ENCODE measurements at regions not wholly inside any gene's neighbourhood (a gene's known extent, or its start where the extent isn't known, plus 50 kb on each side); places are given as distances from the start of the nearest gene placed in this dataset.

- Histone ChIP-seq H3K27me3 (ENCODE audit: insufficient read depth in 3 of 3, low read length in 2 of 3) (no peaks in the 10 kb centered on the region), H3K4me3 (peak overlapping the region; percentile 61), H3K36me3 (ENCODE audit: insufficient read depth in 1 of 2, low read depth in 1 of 2) (no peaks in the 10 kb centered on the region), H3K27ac (peak overlapping the region; percentile 94), H3K9me3 (no peaks in the 10 kb centered on the region), H3K4me1 (peaks cover 28% of the 10 kb centered on the region)
- intact Hi-C loops (cut with DNase I) = loop anchor here in 1 of 2 donors (5.0 kb wide), 1 partner anchor 57 kb away; the partner anchor contains the start of gene DLG1
- ATAC-seq (peak; percentile 59 to 79 (median 68)), DNase-seq (peak; percentile 69 to 89)
- TF ChIP-seq, protein P1, sequence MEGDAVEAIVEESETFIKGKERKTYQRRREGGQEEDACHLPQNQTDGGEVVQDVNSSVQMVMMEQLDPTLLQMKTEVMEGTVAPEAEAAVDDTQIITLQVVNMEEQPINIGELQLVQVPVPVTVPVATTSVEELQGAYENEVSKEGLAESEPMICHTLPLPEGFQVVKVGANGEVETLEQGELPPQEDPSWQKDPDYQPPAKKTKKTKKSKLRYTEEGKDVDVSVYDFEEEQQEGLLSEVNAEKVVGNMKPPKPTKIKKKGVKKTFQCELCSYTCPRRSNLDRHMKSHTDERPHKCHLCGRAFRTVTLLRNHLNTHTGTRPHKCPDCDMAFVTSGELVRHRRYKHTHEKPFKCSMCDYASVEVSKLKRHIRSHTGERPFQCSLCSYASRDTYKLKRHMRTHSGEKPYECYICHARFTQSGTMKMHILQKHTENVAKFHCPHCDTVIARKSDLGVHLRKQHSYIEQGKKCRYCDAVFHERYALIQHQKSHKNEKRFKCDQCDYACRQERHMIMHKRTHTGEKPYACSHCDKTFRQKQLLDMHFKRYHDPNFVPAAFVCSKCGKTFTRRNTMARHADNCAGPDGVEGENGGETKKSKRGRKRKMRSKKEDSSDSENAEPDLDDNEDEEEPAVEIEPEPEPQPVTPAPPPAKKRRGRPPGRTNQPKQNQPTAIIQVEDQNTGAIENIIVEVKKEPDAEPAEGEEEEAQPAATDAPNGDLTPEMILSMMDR (IDR thresholded peaks at IDR 0.05) = no peak
- WGBS, 3 donors = 14 to 30% (median 21%) methylated on average over 19 of the region's 19 CpGs
Measured at GRCh38 chr3:197354568-197355001, 56.2 kb upstream of the DLG1 start.

GRCh38 chr3:197353867-197354567 lies 55.6 kb upstream of the DLG1 start:
- TF ChIP-seq, protein P1 (IDR thresholded peaks at IDR 0.05) = no peak
- Histone ChIP-seq H3K27me3 (ENCODE audit: insufficient read depth in 3 of 3, low read length in 2 of 3) (no peaks in the 10 kb centered on the region), H3K36me3 (ENCODE audit: insufficient read depth in 1 of 2, low read depth in 1 of 2) (no peaks in the 10 kb centered on the region), H3K9me3 (no peaks in the 10 kb centered on the region), H3K4me3 (peak overlapping the region; percentile 61), H3K4me1 (peaks cover 28% of the 10 kb centered on the region), H3K27ac (peak overlapping the region; percentile 94)
- WGBS, 3 donors = 23 to 40% (median 33%) methylated on average over 10 of the region's 10 CpGs
- intact Hi-C loops (cut with DNase I) = loop anchor here in 1 of 2 donors (5.0 kb wide), 1 partner anchor 57 kb away; the partner anchor contains the start of gene DLG1
- ATAC-seq (peak in 2 of 4 donors; percentile 1 to 30), DNase-seq (no peak)

GRCh38 chr3:197353001-197353866 lies 54.8 kb upstream of the DLG1 start:
- Histone ChIP-seq H3K4me1 (peaks cover 28% of the 10 kb centered on the region), H3K27me3 (ENCODE audit: insufficient read depth in 3 of 3, low read length in 2 of 3) (no peaks in the 10 kb centered on the region), H3K27ac (peak overlapping the region; percentile 94), H3K4me3 (peak overlapping the region; percentile 61), H3K36me3 (ENCODE audit: insufficient read depth in 1 of 2, low read depth in 1 of 2) (no peaks in the 10 kb centered on the region), H3K9me3 (no peaks in the 10 kb centered on the region)
- no peak for DNase-seq
- intact Hi-C loops (cut with DNase I) = loop anchor here in 1 of 2 donors (5.0 kb wide), 1 partner anchor 56 kb away; the partner anchor contains the start of gene DLG1
- TF ChIP-seq, protein P1 (IDR thresholded peaks at IDR 0.05) = no peak
- peak; percentile 21 to 62 (median 47) for ATAC-seq
- 31 to 56% (median 36%) methylated on average over 8 of the region's 8 CpGs for WGBS, 3 donors

DNA sequence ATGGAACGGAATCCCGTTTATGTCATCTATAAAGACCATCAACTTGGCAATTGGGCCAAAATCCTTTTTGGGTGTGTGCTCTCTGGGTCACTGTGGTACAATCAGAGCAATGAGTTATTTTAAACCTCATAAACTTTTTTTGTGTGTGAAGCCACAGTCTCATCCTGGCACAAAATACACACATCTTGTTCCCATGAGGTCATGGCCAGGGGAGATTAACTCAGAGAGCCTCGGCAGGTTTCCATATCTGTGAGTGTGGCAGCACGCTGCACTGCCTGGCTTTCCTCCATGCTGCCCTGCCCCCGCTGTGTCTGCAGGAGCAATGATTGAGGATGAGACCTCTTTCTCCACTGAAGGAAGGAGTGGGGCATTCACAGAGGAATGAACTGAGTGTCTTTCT lies 54.0 kb upstream of the DLG1 start:
- Histone ChIP-seq H3K27me3 (ENCODE audit: insufficient read depth in 3 of 3, low read length in 2 of 3) (no peaks in the 10 kb centered on the region), H3K4me3 (no peak overlapping the region), H3K27ac (peak overlapping the region; percentile 94), H3K4me1 (peaks cover 28% of the 10 kb centered on the region), H3K36me3 (ENCODE audit: insufficient read depth in 1 of 2, low read depth in 1 of 2) (no peaks in the 10 kb centered on the region), H3K9me3 (no peaks in the 10 kb centered on the region)
- intact Hi-C loops (cut with DNase I) = loop anchor here in 1 of 2 donors (5.0 kb wide), 1 partner anchor 55 kb away; the partner anchor contains the start of gene DLG1
- 17 to 31% (median 27%) methylated on average over 5 of the region's 5 CpGs for WGBS, 3 donors
- ATAC-seq = peak; percentile 85 to 90 (median 89)
- TF ChIP-seq, protein P1 (IDR thresholded peaks at IDR 0.05) = no peak
- peak; percentile 69 to 93 for DNase-seq
